ENCODE measurements at regions not wholly inside any gene's neighbourhood (a gene's known extent, or its start where the extent isn't known, plus 50 kb on each side); places are given as distances from the start of the nearest gene placed in this dataset.

GRCh38 chr6:144595266-144595665 is 310.1 kb downstream of the UTRN start:
- H3K4me3 ChIP-seq (ENCODE audit: low read depth in 1 of 3, low read length in 3 of 3) = no peak overlapping the region
- no peak overlapping the region for H3K9ac ChIP-seq (ENCODE audit: low read depth in 1 of 2, low read length in 2 of 2)
- no peak for TF ChIP-seq ATF3 (IDR thresholded peaks at IDR 0.05)
- TF ChIP-seq MAX (IDR thresholded peaks at IDR 0.05) = no peak
- TF ChIP-seq RXRA (IDR thresholded peaks at IDR 0.05) = no peak
- no peak for TF ChIP-seq FOXA1 (IDR thresholded peaks at IDR 0.05)
- TF ChIP-seq NR2F2 (IDR thresholded peaks at IDR 0.05) = no peak
- no peak for TF ChIP-seq YY1 (IDR thresholded peaks at IDR 0.05)
- TF ChIP-seq ZBTB33 (IDR thresholded peaks at IDR 0.05) = no peak
- no peak for DNase-seq (ENCODE audit: low spot score)
- WGBS = 95% methylated on average over 3 of the region's 3 CpGs
- H3K27ac ChIP-seq (ENCODE audit: low read depth in 1 of 2, low read length in 2 of 2) = no peak overlapping the region
- H3K36me3 ChIP-seq (ENCODE audit: control insufficient read depth in 4 of 4, insufficient read depth in 3 of 4, low read depth in 1 of 4, low read length in 3 of 4) = no peaks in the 10 kb centered on the region
- H3K4me1 ChIP-seq (ENCODE audit: control insufficient read depth in 4 of 4, insufficient read depth in 4 of 4, low read length in 3 of 4) = no peaks in the 10 kb centered on the region
- H3K27me3 ChIP-seq (ENCODE audit: control insufficient read depth in 4 of 4, insufficient read depth in 4 of 4, low read length in 3 of 4) = no peaks in the 10 kb centered on the region
- no peaks in the 10 kb centered on the region for H3K9me3 ChIP-seq (ENCODE audit: control insufficient read depth in 4 of 4, low read length in 3 of 4)

- Histone ChIP-seq H3K9me3 (ENCODE audit: control insufficient read depth in 4 of 4, low read length in 3 of 4) (no peaks in the 10 kb centered on the region), H3K36me3 (ENCODE audit: control insufficient read depth in 4 of 4, insufficient read depth in 3 of 4, low read depth in 1 of 4, low read length in 3 of 4) (no peaks in the 10 kb centered on the region), H3K27me3 (ENCODE audit: control insufficient read depth in 4 of 4, insufficient read depth in 4 of 4, low read length in 3 of 4) (no peaks in the 10 kb centered on the region), H3K9ac (ENCODE audit: low read depth in 1 of 2, low read length in 2 of 2) (no peak overlapping the region), H3K4me3 (ENCODE audit: low read depth in 1 of 3, low read length in 3 of 3) (no peak overlapping the region), H3K4me1 (ENCODE audit: control insufficient read depth in 4 of 4, insufficient read depth in 4 of 4, low read length in 3 of 4) (no peaks in the 10 kb centered on the region), H3K27ac (ENCODE audit: low read depth in 1 of 2, low read length in 2 of 2) (no peak overlapping the region)
- no peak for DNase-seq (ENCODE audit: low spot score)
- no peak for TF ChIP-seq FOXA1 (IDR thresholded peaks at IDR 0.05)
Measured at GRCh38 chr6:144597511-144597910, 312.4 kb downstream of the UTRN start.

GRCh38 chr6:144599615-144600014 is 314.5 kb downstream of the UTRN start:
- TF ChIP-seq HNF4A (conservative IDR thresholded peaks at IDR 0.05) = no peak
- no peak for TF ChIP-seq EGR1 (IDR thresholded peaks at IDR 0.05; ENCODE audit: low read depth in 2 of 2)
- no peak for TF ChIP-seq RXRA (IDR thresholded peaks at IDR 0.05)
- TF ChIP-seq MAX (IDR thresholded peaks at IDR 0.05) = no peak
- no peak for TF ChIP-seq HNF4G (IDR thresholded peaks at IDR 0.05)
- no peak for TF ChIP-seq ZBTB33 (IDR thresholded peaks at IDR 0.05)
- no peak for TF ChIP-seq REST (IDR thresholded peaks at IDR 0.05)
- TF ChIP-seq CTCF (IDR thresholded peaks at IDR 0.05; ENCODE audit: low read depth, low read length, missing input control) = no peak
- no peak for TF ChIP-seq SP1 (IDR thresholded peaks at IDR 0.05)
- TF ChIP-seq RAD21 (IDR thresholded peaks at IDR 0.05) = no peak
- TF ChIP-seq ATF3 (IDR thresholded peaks at IDR 0.05) = no peak
- TF ChIP-seq JUND (IDR thresholded peaks at IDR 0.05) = no peak
- TF ChIP-seq TAF1 (conservative IDR thresholded peaks at IDR 0.05) = no peak
- TF ChIP-seq FOXA1 (IDR thresholded peaks at IDR 0.05) = no peak
- TF ChIP-seq GABPA (IDR thresholded peaks at IDR 0.05 in 1 of 2, conservative IDR thresholded peaks at IDR 0.05 in 1 of 2) = no peak
- no peak for TF ChIP-seq NR2F2 (IDR thresholded peaks at IDR 0.05)
- no peak for TF ChIP-seq YY1 (IDR thresholded peaks at IDR 0.05)
- H3K27ac ChIP-seq (ENCODE audit: low read depth in 1 of 2, low read length in 2 of 2) = no peak overlapping the region
- no peak for DNase-seq (ENCODE audit: low spot score)
- WGBS = 98% methylated on average over 1 of the region's 1 CpG
- no peaks in the 10 kb centered on the region for H3K4me1 ChIP-seq (ENCODE audit: control insufficient read depth in 4 of 4, insufficient read depth in 4 of 4, low read length in 3 of 4)
- H3K9me3 ChIP-seq (ENCODE audit: control insufficient read depth in 4 of 4, low read length in 3 of 4) = no peaks in the 10 kb centered on the region
- H3K4me3 ChIP-seq (ENCODE audit: low read depth in 1 of 3, low read length in 3 of 3) = no peak overlapping the region
- H3K27me3 ChIP-seq (ENCODE audit: control insufficient read depth in 4 of 4, insufficient read depth in 4 of 4, low read length in 3 of 4) = no peaks in the 10 kb centered on the region
- H3K36me3 ChIP-seq (ENCODE audit: control insufficient read depth in 4 of 4, insufficient read depth in 3 of 4, low read depth in 1 of 4, low read length in 3 of 4) = no peaks in the 10 kb centered on the region
- no peak overlapping the region for H3K9ac ChIP-seq (ENCODE audit: low read depth in 1 of 2, low read length in 2 of 2)

Measured in liver (tissue), 8 donors.